GM19238 (cell line): ENCODE measurements at regions not wholly inside any gene's neighbourhood (a gene's known extent, or its start where the extent isn't known, plus 50 kb on each side); places are given as distances from the start of the nearest gene placed in this dataset.

Experiments used
- DNase-seq: peaks from one replicate; pipeline ENCODE4 v3.0.0; 2011; ENCODE audit warnings: low spot score; ENCODE audit not compliant: insufficient read length

GRCh38 chr9:87115785-87116184 is 168.5 kb upstream of the GAS1 start:
- no peak for DNase-seq

DNA sequence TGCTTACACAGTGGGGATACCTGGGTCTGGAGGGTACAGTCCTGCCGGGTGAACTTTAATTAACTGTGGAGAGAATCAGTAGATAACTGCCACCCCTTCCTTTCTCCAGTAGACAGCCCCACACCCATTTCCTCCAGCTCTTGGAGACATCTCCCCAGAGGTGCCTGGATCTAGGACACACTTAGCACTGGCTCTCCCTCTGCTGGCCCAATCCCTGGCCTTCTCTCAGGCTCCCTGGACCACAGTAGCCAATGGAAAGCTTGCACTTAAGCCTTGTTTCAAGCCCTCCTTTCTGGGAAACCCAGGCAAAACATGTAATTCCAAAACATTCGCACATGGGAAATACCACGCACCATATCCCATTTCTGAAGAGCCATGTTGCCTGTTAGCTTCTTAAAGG is 169.2 kb upstream of the GAS1 start:
- DNase-seq: no peak

DNA sequence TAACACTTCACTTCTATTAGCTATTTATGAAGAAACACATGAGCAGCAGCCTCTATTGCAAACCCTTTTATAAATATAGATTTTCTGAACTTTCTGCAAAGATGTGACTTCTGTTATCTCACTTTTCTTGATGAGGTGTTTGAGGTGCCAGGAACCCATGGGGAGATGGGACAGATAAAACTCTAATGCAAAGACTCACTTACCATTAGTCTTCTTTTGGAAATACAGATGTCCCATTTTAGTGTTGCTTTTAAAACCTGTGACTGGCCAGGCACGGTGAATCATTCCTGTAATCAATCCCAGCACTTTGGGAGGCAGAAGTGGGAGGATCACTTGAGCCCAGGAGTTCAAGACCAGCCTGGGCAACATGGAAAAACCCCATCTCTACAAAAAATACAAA is 171.3 kb upstream of the GAS1 start:
- DNase-seq: no peak

- no peak for DNase-seq
These were observed 172.1 kb upstream of the GAS1 start for GRCh38 chr9:87119328-87119881.

DNA sequence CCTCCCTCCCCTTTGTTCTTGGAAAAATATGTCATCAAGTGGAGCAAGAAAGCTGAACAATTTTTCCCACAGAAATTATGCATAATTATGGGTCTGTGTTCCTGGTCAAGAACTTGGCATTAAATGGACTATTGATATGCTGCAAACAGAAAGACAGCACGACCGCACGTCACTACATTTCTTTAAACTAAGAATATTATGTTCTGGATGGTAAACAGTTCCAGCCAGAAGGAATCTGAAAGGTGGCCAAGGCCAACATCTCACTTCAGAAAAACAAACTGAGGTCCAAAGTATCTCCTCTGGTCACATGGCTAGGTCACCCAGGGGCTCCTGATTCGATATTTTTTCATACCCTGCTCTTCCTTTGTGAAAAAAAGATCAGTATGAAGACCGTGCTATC is 173.3 kb upstream of the GAS1 start:
- DNase-seq: no peak

DNA sequence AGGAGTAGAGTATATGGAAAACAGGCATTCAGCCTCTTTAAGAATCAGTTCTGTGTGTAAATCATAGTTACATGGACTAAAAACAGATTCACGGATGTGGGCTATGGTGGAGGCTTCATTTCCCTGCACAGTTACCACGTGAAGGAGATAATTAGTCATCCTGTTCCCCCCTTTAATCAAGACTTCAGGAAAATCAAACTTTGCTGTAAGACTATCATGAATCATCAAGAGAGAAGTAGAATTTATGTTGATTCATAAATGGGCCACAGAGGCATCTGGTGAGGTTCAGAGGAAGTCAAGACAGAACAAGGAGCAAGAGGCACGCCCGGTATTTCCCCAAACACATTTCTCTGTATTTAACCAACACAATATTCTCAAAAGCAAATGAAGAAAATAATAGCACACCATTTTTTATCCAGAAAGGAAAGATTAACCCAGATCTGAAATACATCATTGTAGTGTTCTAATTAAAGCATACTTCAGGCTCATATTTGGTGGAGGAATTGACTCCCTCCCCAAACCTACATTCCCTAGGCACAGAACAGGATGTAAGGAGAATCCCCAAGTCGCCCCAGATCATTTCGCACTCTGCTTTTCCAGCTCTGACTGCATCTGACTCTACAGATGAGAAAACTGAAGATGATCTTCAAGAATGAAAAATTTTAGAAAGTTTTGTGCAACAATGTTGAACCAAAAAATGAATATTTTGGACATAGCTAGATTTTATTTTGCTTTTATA is 175.8 kb upstream of the GAS1 start:
- DNase-seq: no peak

DNA sequence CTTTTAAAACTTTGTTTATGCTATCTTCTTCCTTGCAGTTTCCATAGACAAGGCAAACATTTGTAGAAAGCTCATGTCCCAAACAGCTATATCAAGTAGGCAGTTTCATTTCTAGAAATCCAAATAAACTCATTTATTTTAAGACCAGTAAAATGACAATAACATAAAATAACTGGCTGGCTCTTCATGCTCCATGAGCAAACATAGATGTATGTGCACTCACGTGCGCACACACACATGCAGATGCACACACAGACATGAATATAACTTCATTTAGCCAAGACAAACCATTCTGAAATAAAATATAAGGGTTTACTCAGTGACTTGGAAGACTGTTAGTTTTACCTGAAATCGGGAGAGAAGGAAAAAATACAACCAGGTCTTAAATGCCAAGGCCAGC is 176.5 kb upstream of the GAS1 start:
- DNase-seq: no peak

DNA sequence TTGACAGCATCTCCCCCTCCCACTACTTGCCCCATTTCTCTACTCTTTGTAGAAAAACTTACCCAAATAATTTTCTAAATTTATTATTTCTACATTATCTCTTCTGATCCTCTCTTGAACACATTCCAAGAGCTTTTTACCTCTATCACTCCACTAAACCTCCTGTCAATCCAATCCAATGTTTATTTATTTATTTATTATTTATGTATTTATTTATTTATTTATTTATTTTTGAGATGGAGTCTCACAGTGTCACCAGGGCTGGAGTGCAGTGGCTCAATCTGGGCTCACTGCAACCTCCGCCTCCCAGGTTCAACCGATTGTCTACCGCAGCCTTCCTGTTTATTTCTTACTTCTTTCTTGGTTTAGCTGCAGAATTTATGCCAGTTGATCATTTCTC is 178.5 kb upstream of the GAS1 start:
- DNase-seq: no peak

GRCh38 chr9:87127543-87127942 is 180.2 kb upstream of the GAS1 start:
- DNase-seq: no peak

GRCh38 chr9:87127978-87128614 is 180.8 kb upstream of the GAS1 start:
- no peak for DNase-seq

GRCh38 chr9:87128844-87129493 is 181.7 kb upstream of the GAS1 start:
- no peak for DNase-seq

- DNase-seq: no peak
These were observed 187.8 kb upstream of the GAS1 start for GRCh38 chr9:87135074-87135473.

DNA sequence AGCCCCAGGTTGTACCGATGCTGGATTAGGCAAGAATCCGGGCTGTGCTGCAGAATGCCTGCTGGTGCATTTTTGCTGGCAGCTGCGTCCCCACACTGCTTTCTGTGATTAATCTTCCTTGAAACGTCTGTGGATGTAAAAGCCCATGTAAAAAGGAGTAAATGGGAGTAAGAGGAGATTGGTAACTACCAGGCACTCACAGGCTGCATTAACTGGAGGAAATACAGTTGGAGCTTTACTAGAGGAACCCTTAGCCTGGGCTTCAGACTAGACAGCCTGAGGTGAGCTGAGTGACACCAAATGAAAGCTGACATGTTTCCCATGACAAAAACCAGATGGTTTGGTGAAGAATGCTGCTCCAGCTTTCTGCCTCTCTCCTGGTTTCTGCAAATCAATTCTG is 190.4 kb upstream of the GAS1 start:
- DNase-seq: no peak

DNA sequence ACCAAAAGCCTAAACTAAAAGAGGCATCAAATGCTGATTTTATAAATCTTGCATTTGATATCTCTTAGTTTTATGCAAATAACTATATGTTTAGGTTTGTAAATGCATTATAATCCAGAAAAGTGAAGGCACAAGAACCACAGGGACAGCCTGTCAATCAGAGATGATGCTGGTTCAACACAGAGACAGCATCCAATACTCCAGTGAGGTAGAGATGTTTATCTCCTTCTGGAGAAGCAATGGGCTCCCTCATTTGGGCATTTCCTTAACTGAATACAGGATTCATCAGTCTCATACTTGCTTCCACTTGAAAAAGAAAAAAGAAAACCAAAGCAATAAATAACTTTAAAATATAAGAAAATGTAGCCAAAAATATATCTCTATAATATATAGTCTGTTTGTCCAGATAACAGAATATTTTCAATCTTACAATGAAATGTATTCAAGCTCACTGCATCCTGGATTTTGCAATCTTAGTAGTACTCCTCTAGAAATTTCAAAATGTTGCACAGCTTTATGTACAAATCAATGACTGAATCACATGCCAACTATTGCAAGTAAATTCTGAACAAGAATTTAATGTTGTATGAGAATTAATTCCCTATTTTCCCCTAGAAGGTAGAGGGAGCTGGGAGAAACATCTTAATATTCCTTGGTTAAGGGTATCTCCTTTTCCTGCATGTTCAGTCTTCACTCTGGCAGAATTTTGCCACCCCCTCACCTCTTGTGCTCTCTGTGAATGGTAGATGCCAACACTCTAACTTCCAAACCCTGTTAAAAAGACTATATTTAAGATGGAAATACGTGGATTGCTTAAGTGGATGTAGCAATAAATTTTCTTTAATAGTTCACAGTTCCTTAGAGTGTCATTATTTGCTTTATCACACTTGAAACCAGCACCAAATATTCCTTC is 191.1 kb upstream of the GAS1 start:
- no peak for DNase-seq

DNA sequence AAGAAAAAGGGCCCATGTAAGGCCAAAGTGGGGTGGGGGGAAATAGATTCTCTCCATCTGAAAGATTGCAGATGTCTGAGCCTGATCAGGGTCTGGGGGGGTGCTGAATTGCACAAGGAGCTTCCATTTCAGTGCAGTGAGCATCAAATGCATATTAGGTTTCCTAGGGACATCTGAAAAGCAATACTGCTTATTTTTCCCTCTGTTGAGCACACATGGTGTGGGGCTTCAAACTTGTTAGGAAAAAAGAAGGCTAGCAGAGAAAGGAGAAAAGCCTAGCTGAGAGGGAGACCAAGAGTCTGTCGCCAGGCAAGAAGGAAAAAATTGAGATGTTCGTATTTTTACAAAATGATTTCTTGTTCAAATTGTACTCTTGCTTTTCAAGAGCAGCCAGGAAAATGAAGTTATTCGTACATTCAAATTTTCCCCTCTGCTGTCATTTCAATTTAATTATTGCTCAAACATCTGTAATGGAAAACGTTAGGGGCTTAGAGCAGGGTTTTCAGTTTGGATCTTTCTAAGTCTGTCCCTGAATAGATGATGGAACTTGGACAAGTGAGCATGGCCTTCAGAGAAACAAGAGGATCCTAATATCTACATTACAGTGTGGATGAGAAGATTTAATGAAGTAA is 191.9 kb upstream of the GAS1 start:
- DNase-seq: no peak

GRCh38 chr9:87140142-87140541 is 192.8 kb upstream of the GAS1 start:
- no peak for DNase-seq

DNA sequence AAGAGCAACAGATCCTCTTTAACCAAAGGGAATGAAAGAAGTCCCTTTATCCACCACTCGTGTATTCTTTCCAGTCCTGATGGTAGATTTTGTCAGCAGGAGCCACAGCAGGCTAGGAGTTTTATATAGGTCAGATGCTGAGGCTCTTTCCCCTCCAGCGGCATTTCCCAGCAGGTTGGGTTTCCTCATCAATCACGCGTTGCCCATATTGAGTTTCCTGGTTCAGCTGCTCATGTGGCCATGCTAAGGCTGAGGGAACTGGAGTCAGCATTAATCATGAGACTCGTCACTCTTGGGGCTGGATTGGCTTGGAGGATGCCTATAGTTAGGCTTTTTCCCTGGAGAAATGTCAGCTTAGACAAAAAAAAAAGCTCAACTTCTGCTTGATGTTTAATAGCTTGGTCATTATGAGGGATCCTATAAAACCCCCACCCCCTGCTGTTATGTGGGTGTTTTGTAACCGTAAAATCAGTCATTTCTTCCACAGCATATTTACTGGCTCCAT is 193.4 kb upstream of the GAS1 start:
- DNase-seq: no peak

DNA sequence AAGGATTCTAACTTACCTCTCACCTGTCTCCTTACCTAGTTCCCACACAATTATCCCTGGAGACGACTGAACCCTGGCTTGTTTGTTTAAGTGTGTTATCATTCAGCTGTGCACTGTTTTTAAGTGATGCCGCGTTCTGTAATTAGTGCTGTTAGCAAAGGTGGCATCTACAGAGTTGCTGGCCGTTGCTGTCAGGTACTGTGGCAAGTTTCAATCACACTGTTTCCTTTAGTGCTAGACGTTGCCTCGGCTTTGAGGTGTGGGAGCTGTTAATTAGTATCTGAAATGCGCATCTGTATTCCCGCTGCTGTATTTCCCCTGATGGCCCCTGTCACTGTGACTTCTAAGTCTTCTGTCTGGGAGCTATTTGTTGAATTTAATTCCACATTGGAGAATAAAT is 193.8 kb upstream of the GAS1 start:
- no peak for DNase-seq

GRCh38 chr9:87146933-87147332 is 199.6 kb upstream of the GAS1 start:
- DNase-seq: no peak

GRCh38 chr9:87147839-87148238 is 200.5 kb upstream of the GAS1 start:
- no peak for DNase-seq
